HG03342 (cell line): ENCODE measurements at regions not wholly inside any gene's neighbourhood (a gene's known extent, or its start where the extent isn't known, plus 50 kb on each side); places are given as distances from the start of the nearest gene placed in this dataset.

Source experiments
- ATAC-seq: cut with Tn5 transposase; IDR thresholded peaks from one replicate; pipeline ENCODE4 v1.9.1; 2021; ENCODE audit warnings: mild to moderate bottlenecking, moderate library complexity; ENCODE audit not compliant: unreplicated experiment

GRCh38 chr14:49970474-49971147, 77.7 kb downstream of the ARF6 start:
- peak; percentile 10 for ATAC-seq

DNA sequence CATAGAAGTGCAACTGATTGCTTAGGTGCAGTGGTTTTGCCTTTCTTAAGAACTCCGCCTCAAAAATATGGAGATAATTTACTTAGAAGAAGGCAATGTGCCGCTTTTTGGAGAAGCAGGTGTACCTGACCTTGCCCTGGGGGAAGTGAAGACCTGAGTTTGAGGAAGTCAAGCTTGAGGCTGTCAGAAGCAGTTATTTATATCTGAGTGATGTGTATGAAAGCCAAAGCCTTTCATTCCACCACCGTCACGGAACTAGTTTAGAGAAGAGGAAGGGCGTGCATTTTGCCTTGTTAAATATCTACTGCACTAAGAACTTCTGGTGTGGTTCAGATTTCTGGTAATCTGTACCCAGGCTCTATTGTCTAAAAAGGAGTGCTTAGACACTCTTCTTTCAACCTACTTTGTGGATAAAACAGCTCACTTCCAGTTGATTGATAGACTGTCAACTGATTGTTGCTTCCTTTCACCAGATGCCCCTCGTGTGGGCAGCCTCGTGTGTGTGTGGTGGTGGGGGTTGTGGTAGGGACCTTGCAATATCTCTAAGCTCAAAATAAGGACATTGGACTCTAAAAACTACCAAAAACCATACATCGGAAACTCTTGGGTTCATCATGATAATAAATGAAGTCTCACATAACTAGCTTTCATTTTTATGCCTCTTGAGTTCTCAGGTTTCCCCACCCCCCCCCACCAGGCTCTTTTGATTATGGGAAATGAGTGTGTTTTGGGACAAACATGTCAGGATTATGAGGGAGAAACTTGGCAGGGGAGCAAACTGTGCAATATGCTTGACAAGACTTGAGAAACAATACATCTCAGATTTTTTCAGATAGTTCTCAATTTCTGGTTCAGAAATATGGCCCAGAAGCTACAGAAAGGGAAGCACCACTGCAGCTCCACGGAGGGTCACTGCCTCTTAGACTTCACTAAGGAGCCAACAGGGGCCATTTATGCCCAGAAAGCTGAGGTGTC, 78.6 kb downstream of the ARF6 start:
- peak; percentile 93 for ATAC-seq

DNA sequence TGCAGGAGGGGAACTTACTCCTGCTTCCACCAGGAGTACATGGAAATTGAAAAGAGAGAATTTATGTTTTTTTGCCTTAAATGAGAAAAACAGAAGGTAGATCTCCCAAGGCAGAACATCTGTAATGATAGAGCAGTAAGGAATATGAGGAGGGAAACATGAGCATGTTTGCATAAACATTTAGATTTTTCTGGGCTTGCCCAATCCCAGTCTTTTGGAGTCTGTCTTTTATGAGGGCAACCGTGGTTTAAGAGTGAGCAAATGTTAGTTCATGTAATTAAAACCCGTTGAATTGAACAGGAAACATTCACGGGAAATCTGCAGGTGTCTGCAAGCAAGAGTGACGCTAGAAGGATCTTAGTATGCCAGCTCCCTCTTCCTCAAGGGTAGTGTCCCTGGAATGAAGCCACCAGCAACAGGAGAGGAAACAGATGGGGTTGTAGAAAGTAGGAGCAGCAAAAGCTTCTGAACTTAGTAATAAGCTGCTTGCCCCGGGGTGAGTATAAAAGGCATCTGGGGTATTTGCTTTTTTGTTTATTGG, 79.3 kb downstream of the ARF6 start:
- no peak for ATAC-seq

DNA sequence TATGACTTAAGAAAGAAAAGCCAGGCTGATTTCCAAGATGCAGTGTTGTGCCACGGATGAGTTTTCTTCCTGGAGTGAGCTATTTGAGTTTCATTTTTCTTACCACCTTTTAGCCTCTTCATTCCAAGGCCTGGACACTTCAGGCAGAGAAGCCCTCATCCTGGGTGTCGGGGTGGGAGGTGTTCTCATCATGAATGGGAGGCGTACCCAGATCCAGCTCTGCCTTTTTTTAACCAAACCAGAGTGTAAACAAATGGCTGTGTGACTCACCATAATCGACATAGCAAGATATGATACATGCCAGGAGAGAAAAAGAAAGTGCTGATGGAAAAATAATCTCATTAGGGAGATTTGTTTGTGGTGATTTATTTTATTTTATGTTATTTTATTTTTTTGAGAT, 79.9 kb downstream of the ARF6 start:
- no peak for ATAC-seq

- no peak for ATAC-seq
Measured at GRCh38 chr14:49975276-49975675, 82.4 kb downstream of the ARF6 start.

- ATAC-seq: no peak
Measured at GRCh38 chr14:49975799-49976198, 82.9 kb downstream of the ARF6 start.

GRCh38 chr14:49977126-49977841, 84.4 kb downstream of the ARF6 start:
- ATAC-seq: peak; percentile 81

GRCh38 chr14:49980027-49980426, 87.1 kb downstream of the ARF6 start:
- ATAC-seq: no peak

DNA sequence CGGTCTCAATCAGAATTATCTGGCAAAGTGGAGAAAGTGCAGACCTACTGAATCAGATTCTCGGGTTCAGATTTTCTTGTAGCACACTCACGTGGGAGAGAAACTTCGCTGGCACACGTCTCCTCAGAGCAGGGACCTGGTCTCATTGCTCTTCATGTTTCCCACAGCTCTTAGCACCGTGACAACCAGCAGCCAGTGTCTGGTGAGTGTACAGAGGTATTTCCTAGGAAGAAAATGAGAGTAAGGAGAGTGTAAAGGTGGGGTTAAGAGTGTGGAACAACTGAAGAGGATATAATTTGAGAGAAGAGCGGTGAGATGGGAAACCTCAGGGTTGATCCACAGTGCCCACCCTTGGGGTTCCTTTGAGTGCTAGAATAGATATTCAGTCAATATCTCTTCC, 89.2 kb downstream of the ARF6 start:
- no peak for ATAC-seq

GRCh38 chr14:49982501-49982951, 89.6 kb downstream of the ARF6 start:
- ATAC-seq: no peak

DNA sequence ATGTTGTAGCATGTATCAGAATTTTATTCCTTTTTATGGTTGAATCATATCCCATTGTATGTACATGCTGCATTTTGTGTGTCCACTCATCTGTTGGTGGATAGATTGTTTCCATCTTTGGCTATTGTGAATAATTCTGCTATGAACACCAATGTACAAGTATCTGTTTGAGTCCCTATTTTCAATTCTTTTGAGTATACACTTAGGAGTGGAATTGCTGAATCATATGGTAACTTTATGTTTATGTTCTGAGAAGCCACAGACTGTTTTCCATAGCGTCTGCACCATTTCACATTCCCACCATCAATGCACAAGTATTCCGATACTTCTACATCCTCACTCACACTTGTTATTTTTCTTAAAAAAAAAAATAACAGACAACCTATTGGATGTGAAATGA, 91.5 kb downstream of the ARF6 start:
- no peak for ATAC-seq

- ATAC-seq: no peak
Measured at GRCh38 chr14:49986343-49987014, 93.6 kb downstream of the ARF6 start.

- ATAC-seq: no peak
Measured at GRCh38 chr14:49988080-49988990, 95.5 kb downstream of the ARF6 start.

DNA sequence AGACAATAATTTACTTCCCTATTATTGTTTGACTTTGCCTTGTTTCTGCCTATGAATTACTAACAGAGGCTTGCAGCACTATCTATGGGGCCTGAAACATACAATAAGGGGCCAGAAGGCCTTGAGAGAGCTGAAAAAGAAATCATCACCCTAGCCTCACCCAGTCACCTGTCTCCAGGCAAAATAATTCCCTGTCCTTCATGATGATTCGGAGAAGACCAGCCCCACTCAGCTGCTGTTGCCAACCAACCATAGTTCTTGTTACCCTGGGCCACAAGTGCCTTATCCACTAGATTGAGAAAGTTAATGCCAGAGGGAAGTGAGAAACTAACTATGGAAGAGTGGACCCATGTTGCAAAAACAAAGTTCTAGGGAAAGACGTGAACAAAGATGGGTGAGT, 97.1 kb downstream of the ARF6 start:
- ATAC-seq: no peak

GRCh38 chr14:49991491-49991890, 98.6 kb downstream of the ARF6 start:
- ATAC-seq: no peak

DNA sequence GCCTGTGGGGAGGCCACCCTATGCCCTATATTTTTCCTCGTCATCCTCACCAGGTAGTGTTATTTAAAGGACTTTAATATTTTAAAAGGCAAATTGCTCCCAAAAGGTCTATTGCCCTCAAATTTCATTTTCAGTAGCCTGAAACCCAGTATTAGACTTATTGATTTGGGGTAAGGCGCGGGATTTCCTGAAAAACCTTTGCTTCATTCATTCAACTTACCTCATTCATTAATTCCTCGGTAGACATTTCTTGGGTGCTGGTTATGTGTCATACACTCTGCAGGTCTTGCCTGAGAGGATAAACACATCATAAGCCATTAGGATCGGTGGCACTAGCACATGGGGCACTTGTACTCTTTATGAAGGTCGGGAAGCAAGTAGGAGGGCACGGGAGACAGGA, 99.2 kb downstream of the ARF6 start:
- no peak for ATAC-seq

DNA sequence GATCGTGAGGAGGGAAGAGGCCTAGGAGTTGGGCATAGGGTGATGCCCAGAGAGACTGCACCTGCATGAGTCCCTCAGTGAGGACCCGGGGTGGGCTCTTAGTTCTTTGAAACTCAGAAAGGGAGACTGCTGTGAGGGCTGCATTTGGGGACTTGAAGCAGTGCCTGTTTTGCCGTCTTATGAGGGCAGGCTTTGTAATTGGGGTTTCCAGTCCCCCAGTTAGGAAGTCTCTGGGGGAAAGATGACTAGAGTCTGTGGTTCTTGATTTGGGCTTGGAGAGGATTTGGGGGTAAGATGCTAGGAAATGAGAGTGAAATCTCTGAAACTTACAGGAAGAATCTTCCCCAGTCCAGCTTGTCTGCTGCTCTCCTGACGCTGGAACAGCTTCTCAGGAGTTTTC, 99.6 kb downstream of the ARF6 start:
- ATAC-seq: no peak

DNA sequence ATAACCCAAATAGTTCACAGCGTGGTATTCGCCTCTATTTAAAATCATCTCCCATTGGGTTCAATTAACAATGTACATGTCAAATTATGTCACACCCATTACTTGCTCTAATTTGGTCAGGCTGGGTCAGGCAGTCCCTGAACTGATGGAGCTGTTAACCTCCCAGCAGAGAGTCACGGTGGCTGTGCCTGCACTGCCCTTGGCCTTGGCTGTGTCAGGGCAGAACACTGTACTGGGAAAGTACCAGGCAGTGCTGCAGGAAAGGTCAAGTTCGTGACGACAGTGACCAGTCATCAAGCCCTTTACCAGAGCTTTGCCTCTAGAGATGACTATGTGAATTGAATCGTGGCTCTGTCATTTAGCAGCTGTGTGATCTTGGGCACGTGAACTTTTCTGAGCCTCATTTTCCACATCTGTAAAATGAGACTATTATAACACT, 100.0 kb downstream of the ARF6 start:
- peak; percentile 94 for ATAC-seq

DNA sequence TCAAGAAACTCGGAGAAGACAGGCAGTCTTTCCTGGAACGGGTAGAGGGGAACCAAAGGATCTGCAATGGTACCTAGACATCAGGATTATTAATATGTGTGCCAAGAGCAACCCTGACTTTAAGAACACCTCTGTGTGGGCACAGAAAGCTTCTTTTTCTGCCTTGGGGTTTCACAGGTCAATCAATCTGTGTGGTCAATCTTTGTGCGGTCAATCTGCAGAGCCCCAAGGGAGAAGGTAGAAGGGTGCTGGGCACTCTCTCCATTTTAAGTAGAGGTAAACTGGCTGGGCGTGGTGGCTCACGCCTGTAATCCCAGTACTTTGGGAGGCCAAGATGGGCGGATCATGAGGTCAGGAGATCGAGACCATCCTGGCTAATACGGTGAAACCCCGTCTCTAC, 100.7 kb downstream of the ARF6 start:
- no peak for ATAC-seq
